ENCODE measurements at regions not wholly inside any gene's neighbourhood (a gene's known extent, or its start where the extent isn't known, plus 50 kb on each side); places are given as distances from the start of the nearest gene placed in this dataset.
"Not testable (repeated sequence)": the region's sequence is repeated elsewhere in the genome, so short reads cannot be mapped to it uniquely, and the experiment has no call there.

DNA sequence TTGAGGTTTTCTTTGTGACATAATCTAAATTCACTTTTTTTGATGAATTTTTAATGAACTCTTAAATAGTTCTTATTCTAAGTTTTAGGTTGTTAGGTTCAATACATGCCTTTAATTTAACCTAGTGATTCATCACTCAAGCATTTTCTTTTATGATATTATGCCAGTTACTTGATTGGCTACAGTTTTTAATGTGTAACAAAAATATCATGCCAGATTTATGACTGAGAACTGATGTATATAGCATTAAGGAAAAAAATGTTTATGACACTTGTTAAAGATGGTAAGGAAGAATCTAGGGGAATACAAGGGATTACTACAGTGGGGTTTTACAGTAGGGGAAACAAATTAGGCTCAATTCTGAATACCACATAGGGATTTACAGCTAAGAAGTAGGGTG, 103.1 kb downstream of the VGLL3 start:
- no peak for DNase-seq (ENCODE audit: low read depth)

DNA sequence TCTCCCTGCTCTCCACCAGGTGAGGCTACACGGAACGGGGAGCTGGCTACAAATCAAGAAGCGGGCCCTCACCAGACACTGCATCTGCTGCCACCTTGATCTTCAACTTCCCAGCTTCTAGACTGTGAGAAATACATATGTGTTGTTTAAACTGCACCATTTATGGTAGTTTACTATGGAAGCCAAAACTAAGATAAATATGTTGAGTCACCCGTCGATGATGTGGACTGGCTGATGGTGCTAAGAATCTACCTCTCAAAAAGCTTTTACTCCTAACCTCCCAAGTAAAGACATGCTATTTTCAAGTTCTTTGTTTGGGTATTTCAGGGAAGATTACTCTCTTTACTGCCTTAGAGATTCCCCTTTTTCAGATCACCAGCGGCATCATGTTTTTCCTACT, 110.9 kb downstream of the VGLL3 start:
- no peak for DNase-seq (ENCODE audit: low read depth)

DNA sequence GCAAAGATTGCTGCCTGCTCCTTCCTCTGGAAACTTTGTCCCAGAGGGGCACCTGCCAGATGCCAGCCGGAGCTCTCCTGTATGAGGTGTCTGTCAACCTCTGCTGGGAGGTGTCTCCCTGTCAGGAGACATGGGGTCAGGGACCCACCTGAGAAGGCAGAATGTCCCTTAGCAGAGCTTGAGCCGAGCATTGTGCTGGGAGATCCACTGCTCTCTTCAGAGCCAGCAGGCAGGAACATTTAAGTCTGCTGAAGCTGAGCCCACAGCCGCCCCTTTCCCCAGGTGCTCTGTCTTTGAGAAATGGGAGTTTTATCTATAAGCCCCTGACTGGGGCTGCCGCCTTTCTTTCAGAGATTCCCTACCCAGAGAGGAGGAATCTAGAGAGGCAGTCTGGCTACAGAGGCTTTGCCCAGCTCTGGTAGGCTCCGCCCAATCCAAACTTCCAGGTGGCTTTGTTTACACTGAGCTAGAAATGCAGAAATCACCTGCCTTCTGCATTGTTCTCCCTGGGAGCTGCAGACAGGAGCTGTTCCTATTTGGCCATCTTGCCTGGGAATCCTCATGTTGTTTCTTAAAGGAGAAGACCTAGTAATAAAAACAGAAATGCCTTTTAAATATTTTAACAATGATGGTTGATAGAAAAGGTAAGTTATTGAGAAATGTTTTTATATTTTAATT, 114.3 kb downstream of the VGLL3 start:
- DNase-seq (ENCODE audit: low read depth) = not testable (repeated sequence)

DNA sequence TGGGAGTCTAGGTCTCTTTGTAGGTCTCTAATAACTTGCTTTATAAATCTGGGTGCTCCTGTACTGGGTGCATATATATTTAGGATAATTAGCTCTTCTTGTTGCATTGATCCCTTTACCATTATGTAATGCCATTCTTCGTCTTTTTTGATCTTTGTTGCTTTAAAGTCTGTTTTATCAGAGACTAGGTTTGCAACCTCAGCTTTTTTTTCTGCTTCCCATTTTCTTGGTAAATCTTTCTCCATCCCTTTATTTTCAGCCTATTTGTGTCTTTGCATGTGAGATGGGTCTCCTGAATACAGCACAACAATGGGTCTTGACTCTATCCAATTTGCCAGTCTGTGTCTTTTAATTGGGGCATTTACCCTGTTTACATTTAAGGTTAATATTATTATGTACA, 116.2 kb downstream of the VGLL3 start:
- not testable (repeated sequence) for DNase-seq (ENCODE audit: low read depth)

DNA sequence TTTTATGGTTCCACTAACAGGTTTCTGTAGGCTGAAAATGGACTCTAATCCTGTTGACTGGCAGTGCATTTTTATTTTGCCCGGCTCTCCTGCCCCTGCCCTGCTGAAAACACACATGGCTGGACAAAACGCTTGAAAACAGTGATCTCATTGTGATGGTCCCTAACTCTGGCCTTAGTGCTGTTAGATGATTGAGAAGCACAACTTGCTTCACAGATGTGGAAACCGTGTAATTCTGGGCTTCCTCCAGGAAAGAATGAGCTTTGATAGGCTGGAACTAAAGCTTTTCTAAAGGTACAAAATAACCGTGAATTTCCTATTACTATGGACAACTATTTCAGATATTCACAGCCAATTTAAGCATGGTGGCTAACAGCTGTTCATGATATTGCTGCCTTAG, 121.4 kb downstream of the VGLL3 start:
- DNase-seq (ENCODE audit: low read depth) = no peak

DNA sequence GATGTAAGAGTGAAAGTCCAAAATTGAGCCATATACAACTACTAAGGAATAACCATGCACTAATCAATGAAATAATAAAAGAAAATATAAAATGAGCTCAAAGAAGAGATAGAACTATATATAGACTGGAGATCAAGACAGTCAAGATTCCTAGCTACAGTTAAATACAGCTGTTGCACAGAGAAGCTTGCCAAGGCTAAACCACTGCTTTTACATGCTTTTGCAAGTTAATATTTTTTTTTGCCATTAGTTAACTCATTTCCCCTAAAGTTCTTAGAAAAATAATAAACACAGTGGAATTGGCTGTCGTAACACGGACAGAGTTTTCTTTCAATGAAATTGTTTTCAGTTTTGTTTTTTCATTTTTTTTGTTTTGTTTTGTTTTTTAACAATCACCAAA, 123.0 kb downstream of the VGLL3 start:
- no peak for DNase-seq (ENCODE audit: low read depth)

DNA sequence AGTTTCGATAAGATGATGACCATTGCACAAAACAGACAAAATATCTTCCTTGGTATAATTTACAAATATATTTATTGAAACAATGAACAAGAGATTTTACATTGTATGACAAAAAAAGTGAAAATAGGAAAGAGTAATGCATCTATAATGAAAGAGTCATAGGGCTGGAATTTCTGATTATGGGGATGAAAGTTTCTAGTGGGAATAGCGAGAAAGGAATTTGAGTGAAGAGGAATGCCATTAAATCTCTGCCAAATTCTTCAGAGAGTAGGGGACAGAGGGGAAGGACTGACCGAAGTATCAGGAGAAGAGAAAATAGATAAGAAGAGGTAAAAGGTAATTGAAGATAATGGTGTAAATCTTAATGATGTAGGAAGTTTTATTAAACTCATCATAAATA, 125.4 kb downstream of the VGLL3 start:
- DNase-seq (ENCODE audit: low read depth) = peak; percentile 10

DNA sequence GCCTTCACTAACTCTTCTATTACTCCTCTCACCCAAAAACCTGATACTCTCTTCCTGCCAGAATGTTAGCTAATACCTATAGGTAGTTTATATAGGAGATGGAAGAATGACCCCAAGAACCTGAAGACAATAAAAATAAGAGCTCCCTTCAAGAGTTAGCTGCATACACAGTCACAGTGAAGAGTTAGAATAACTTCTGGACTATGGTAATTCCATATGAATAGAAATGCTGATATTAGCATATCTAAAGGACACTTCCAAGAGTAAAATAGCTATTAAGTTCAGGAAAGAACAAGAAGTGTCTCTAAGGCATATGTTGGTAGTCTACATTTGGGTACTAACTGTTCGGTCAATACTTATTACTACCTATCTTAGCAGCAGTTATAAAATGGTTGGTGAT, 134.2 kb downstream of the VGLL3 start:
- DNase-seq (ENCODE audit: low read depth) = no peak

DNA sequence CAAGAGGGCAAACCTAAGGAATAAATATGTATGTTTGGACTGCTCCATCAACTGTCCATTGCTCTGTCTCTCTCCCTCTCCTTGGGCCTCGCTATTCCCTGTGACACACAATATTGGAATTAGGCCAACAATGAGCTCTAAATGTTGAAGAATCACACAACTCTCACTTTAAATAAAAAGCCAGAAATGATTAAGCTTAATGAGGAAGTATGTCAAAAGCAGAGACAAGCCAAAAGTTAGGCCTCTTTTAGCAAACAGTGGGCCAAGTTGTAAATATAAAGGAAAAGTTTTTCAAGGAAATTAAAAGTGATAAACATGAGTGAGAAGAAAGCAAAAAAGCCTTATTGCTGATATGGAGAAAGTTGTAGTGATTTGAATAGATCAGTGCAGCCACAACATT, 141.0 kb downstream of the VGLL3 start:
- DNase-seq (ENCODE audit: low read depth) = no peak

DNA sequence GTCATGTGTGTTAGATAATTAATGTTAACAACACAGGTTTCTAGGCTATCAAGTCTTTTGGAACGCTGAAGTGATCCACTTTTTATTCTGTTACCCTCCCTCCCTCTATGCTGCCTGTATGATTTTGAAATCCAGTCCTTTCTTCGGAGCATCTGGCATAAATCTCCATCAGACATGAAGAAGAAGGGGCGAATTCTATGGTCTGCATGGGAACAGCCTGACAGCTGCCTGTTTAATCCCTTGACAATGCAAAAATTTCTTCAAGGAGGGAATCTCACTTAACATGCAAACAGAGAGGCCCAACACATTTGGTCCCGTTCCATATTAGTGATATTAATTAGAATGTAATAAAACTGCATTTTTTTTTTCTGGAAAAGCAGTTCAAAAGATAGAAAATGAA, 145.2 kb downstream of the VGLL3 start:
- no peak for DNase-seq (ENCODE audit: low read depth)

DNA sequence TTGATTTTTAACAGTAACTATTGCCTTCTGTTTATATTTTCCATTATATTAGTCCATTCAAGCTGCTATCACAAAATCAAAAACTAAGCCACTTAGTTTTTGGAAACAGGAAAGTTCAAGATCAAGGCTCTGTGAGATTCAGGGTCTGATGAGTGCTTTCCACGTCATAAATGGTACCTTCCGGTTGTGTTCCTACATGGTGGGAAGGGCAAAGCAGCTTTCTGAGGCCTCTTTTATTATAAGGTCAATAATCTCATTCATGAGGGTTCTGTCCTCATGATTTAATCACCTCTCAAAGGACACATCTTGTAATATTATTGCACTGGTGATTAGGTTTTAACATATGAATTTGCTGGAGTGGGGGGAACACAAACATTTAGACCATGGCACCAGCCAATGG, 152.0 kb downstream of the VGLL3 start:
- no peak for DNase-seq (ENCODE audit: low read depth)

DNA sequence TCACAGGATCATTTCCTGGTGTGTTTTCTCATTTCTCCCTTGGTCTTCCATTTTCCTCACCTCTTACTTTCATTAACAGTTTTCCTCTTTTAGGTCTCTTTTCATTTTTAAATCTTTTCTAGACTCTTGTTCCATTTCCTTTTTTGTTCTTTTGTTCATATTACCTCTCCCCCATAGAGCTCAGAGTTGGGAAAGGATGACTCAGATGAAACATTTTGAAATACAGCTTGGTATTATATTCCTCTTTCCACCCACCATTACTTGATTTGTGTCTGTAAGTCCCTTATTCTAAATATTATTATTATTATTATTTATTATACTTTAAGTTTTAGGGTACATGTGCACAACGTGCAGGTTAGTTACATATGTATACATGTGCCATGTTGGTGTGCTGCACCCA, 153.1 kb downstream of the VGLL3 start:
- DNase-seq (ENCODE audit: low read depth) = no peak

DNA sequence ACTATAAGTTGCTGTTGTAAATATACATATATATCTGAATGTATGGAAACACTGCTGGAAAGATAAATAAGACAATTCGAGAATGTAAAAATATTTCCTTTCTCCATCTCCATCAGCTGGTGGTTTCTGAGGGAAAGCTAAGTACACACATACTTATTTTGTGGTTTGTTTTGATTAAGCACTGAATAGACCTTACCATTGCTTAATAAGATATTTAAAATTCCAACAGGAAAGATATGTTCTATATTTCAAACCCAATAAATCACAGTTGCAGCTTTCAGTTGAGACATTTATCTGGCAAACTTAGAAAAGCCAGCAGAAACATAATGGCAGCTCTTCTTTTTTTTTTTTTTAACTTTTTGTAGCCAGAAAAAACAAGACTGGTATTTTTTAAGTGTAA, 160.4 kb downstream of the VGLL3 start:
- peak; percentile 28 for DNase-seq (ENCODE audit: low read depth)

DNA sequence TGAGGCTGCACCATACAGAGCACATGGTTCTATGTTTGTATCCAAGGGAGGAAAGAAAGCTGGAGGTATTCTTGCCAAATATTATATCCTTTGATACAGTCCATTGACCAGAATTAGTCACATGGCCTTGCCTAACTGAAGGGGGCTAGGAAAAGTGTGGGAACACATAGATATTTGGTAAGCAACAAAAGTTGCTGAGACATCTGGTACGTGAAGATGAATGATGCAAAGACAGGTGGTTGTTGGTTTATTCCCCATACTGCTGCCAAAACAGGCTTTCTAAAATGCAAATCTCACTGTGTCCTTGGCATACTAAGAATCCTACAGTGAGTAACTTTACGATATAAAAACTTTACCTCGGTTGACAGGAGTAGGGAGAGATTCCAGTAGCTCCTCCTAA, 162.2 kb downstream of the VGLL3 start:
- DNase-seq (ENCODE audit: low read depth) = no peak

DNA sequence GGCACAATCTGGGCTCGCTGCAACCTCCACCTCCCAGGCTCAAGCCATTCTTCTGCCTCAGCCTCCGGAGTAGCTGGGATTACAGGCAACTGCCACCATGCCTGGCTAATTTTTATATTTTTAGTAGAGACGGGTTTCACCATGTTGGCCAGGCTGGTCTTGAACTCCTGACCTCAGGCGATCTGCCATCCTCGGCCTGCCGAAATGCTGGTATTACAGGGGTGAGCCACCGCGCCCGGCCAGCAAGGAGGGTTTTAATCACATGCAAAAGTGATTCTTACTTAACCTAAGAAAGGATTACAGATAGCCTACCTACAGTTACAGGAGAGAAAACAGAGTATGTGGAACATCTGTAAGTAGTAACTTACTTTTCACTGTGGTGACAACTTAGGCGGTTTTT, 163.4 kb downstream of the VGLL3 start:
- not testable (repeated sequence) for DNase-seq (ENCODE audit: low read depth)

DNA sequence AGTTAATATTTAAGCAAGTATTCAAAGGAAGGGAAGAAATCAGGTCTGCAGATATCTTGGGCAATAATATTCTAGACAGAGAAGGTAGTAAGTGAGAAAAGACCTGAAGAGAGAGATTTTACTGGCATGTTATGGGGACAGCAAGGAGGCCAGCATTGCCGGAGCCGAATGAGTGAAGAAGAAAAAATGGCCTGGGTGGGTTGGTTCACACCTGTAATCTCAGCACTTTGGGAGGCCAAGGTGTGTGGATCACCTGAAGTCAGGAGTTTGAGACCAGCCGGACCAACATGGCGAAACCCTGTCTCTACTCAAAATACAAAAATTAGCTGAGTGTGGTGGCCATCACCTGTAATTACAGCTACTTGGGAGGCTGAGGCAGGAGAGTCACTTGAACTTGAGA, 164.7 kb downstream of the VGLL3 start:
- no peak for DNase-seq (ENCODE audit: low read depth)

DNA sequence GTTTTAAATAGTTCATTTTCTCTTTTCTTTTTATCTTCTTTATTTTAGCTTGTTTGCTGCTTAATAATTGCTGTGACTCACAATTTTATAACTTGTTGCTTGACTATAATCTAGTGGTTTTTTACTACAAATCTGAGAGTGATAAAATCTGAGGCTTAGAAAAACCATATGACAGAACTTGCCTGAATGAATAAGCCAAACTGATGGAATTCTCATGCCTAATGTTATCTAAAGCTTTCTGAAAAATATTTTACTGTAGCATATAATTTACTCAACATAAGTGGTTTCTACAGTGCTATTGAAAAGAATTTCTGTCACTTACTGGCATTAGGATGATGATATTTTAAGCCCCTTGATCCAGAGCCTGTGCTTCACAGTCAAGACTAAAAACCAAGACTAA, 175.1 kb downstream of the VGLL3 start:
- no peak for DNase-seq (ENCODE audit: low read depth)

DNA sequence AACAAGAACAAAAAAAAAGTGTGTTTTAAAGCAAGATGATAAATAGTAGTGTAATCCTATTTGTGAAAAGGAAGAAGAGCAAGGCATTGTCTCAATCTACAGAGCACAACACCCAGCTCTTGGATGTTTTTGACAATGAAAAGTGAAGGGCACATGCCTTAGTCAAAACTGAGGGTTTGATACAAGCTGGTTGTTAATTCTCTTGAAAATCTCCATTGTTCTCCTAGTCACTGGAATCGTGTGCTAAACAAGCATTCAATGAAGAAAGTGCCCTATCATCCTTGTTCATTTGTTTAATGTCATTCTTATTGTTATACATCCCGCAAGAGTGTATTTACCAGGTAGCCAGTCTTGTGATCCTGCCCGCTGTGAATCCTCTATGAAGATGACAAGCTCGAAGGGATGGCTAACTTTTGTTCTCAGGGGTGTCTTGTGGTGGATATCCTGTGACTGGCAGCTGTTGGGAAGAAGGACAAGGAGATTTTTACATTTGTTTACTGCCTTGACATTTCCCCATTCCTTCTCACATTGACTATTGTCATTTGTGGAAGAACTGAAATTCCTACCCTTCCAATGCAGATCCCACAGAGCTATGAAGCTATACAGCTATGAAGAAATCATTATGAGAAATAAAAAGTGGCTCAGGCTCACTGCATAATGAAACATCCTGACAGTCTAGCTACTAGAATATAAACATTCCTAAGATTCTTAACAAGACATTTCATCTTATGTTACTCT, 175.9 kb downstream of the VGLL3 start:
- no peak for DNase-seq (ENCODE audit: low read depth)

DNA sequence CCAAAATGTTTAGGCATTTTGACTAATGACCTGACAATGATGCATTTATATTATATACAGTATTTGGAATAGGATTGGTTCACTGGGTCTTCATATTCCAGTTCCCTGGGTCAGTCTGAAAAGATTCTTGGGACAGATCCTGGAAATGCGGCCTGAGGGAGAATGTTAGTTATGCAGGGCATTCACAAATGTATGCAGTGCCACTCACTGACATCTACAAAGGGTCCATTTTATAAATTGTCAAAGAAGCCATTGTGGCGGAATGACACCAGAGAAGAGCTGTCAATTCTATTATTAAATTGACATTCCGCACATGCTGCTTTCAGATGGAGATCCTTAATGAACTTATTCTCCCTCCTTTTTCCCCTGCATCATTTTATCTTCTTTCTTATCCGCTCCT, 176.6 kb downstream of the VGLL3 start:
- DNase-seq (ENCODE audit: low read depth) = no peak

DNA sequence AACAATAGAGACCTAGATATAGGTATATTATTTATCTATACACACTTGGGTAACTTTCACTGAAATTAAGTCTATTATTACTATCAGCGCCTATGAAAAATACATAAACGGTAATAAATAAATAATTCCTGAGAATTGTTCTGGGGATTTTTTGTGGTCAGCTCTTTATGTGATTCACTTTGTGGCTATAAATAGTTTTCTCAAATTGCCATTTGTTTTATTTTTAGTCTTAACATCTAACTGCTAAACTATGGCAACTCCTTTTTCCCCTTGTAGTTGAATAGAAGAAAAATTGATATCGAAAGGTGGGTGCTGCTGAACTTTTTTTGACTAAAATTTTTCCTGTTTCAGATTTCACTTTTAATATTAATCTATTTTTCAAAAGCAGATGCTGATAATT, 189.0 kb downstream of the VGLL3 start:
- DNase-seq (ENCODE audit: low read depth) = no peak

DNA sequence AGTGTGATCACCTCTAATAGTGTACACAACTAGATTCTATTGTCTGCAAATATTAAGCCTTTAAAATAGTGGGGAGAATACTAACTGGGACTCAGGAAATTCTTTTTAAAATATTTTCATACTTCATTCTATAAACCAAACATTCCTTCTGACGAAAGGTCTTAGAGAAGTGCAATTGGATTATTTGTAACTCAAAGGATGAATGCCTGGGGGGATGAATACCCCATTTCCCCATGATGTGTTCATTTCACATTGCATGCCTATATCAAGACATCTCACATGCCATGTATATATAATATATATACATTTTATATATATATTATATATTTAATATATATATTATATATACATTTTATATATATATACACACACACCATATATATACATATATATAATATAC, 189.9 kb downstream of the VGLL3 start:
- DNase-seq (ENCODE audit: low read depth) = no peak

DNA sequence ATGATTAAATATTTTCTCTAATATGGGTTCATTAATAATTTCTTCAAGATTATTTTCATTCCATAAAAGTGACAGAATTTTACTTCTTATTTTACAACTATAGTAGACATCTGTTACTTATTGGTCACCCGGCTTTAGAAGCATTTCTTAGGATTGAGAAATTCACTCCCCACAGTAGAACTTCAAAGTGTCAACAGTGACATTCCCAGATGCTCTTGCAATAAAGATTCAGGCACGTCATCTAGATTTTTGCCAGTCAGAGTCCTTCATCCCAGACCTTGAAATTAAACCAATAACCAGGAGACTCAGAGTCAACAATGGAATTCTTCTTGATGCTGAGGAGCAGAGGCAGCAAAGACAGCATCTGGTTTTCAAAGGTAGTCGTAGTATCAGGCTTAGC, 190.8 kb downstream of the VGLL3 start:
- no peak for DNase-seq (ENCODE audit: low read depth)

DNA sequence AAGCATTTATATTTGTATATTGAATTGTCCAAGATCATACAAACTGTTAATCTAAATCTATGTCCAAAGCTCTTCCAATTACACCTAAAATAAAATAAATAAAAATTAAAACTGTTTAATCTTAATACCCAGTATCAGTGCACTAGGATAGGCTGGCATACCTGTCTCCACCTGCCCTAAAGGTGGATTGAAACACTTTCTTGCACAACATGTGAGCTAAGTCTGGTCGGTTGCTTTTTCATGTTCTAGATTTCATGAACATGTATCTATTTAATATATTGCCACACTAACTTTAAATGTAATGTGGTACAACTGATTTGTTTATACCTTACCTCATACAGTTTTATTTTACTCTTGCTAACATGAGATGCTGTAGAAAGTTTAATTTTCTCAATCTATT, 193.0 kb downstream of the VGLL3 start:
- DNase-seq (ENCODE audit: low read depth) = no peak

All from non-pigmented ciliary epithelial cell (primary cell).